ENCODE measurements at regions not wholly inside any gene's neighbourhood (a gene's known extent, or its start where the extent isn't known, plus 50 kb on each side); places are given as distances from the start of the nearest gene placed in this dataset.
A peak's percentile ranks its signal among the peaks of the same experiment; 100 is the strongest.

GRCh38 chr3:5425371-5425770, 237.9 kb downstream of the EDEM1 start:
- Mint-ChIP-seq H3K9me3 (no peaks in the 10 kb centered on the region), H3K4me1 (ENCODE audit: low read depth) (peaks cover 5% of the 10 kb centered on the region), H3K27ac (no peak overlapping the region), H3K4me3 (no peak overlapping the region), H3K27me3 (peaks cover 5% of the 10 kb centered on the region), H3K36me3 (ENCODE audit: low read depth) (no peaks in the 10 kb centered on the region)
- POLR2A ChIA-PET, result no interaction called here
- ATAC-seq (no peak), DNase-seq (no peak)
- intact Hi-C loops (cut with micrococcal nuclease), result no loop called here
- no peak for TF ChIP-seq CTCF (IDR thresholded peaks at IDR 0.05)
- CTCF ChIA-PET, result interaction anchor here (1.0 to 2.4 kb wide), 5 partner anchors 11 to 47 kb away, joined by 3 to 11 read pairs (median 8); no protein-coding TSS in a partner anchor

GRCh38 chr3:5426094-5426883, 238.8 kb downstream of the EDEM1 start:
- DNase-seq (peak; percentile 83), ATAC-seq (peak; percentile 89)
- ChIA-PET POLR2A (no interaction called here), CTCF (interaction anchor here (0.7 to 2.4 kb wide), 11 partner anchors 10 to 74 kb away, joined by 3 to 11 read pairs (median 5); no protein-coding TSS in a partner anchor)
- peak; percentile 90 for TF ChIP-seq CTCF (IDR thresholded peaks at IDR 0.05)
- Mint-ChIP-seq H3K36me3 (ENCODE audit: low read depth) (no peaks in the 10 kb centered on the region), H3K4me1 (ENCODE audit: low read depth) (peaks cover 5% of the 10 kb centered on the region), H3K27ac (no peak overlapping the region), H3K4me3 (no peak overlapping the region), H3K27me3 (peaks cover 6% of the 10 kb centered on the region), H3K9me3 (no peaks in the 10 kb centered on the region)
- intact Hi-C loops (cut with micrococcal nuclease), result no loop called here

- ATAC-seq, result no peak
- no peaks in the 10 kb centered on the region for H3K9me3 Mint-ChIP-seq
- no peak for DNase-seq
Measured at GRCh38 chr3:5427021-5427420, 239.5 kb downstream of the EDEM1 start.

GRCh38 chr3:5427938-5428337, 240.4 kb downstream of the EDEM1 start:
- intact Hi-C loops (cut with micrococcal nuclease), result no loop called here
- H3K4me1 Mint-ChIP-seq (ENCODE audit: low read depth), result peaks cover 5% of the 10 kb centered on the region
- no peak for TF ChIP-seq CTCF (IDR thresholded peaks at IDR 0.05)
- DNase-seq, result no peak
- no peak overlapping the region for H3K4me3 Mint-ChIP-seq
- H3K9me3 Mint-ChIP-seq, result no peaks in the 10 kb centered on the region
- POLR2A ChIA-PET, result interaction anchor here (0.7 kb wide), 1 partner anchor 670 kb away, joined by 3 read pairs; no protein-coding TSS in a partner anchor
- CTCF ChIA-PET, result interaction anchor here (1.1 to 1.4 kb wide), 4 partner anchors 12 to 37 kb away, joined by 3 to 9 read pairs (median 6); no protein-coding TSS in a partner anchor
- H3K27me3 Mint-ChIP-seq, result peaks cover 6% of the 10 kb centered on the region
- no peak for ATAC-seq
- no peaks in the 10 kb centered on the region for H3K36me3 Mint-ChIP-seq (ENCODE audit: low read depth)
- no peak overlapping the region for H3K27ac Mint-ChIP-seq

More at GRCh38 chr3:5427021-5427420, 239.5 kb downstream of the EDEM1 start:
- no peak overlapping the region for H3K27ac Mint-ChIP-seq
- peaks cover 5% of the 10 kb centered on the region for H3K4me1 Mint-ChIP-seq (ENCODE audit: low read depth)
- intact Hi-C loops (cut with micrococcal nuclease), result no loop called here
- peaks cover 6% of the 10 kb centered on the region for H3K27me3 Mint-ChIP-seq
- ChIA-PET CTCF (interaction anchor here (0.5 to 1.9 kb wide), 11 partner anchors 12 to 115 kb away, joined by 3 to 9 read pairs (median 3); no protein-coding TSS in a partner anchor), POLR2A (no interaction called here)
- H3K4me3 Mint-ChIP-seq, result no peak overlapping the region
- TF ChIP-seq CTCF (IDR thresholded peaks at IDR 0.05), result no peak
- no peaks in the 10 kb centered on the region for H3K36me3 Mint-ChIP-seq (ENCODE audit: low read depth)
